ENCODE measurements at regions not wholly inside any gene's neighbourhood (a gene's known extent, or its start where the extent isn't known, plus 50 kb on each side); places are given as distances from the start of the nearest gene placed in this dataset.

DNA sequence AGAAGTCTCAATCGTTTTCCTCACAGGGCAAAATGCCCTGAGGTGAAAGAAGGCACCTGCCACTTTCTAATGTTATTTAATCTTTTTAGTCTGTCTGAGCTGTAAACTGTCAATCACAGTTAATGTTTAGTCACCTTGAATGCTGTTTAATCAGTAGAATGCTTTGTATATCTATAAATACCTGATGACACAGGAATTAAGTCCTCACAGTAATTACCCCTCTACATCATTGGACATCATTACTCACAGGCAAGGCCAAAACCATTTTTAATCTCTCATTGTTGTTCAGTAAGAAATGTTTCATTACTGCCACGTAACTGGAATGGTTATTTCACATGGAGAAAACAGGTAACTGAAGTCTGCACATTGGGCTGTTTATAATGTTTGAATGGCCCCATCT is 178.8 kb downstream of the EXOC5 start:
- no peak overlapping the region for H3K4me2 ChIP-seq (ENCODE audit: control insufficient read depth, extremely low read depth, insufficient read depth, low read depth, low read length)
- H2AFZ ChIP-seq (ENCODE audit: control insufficient read depth, low read length) = no peak overlapping the region
- no peak overlapping the region for H3K9ac ChIP-seq (ENCODE audit: control insufficient read depth, extremely low read depth, insufficient read depth, low read length)
- no peaks in the 10 kb centered on the region for H3K9me1 ChIP-seq (ENCODE audit: control insufficient read depth, extremely low read depth, insufficient read depth, low read length)
- no peaks in the 10 kb centered on the region for H3K79me2 ChIP-seq (ENCODE audit: control insufficient read depth, insufficient read depth, low read length)
- DNase-seq (ENCODE audit: low read depth, low spot score) (no peak), FAIRE-seq (no peak)
- no peaks in the 10 kb centered on the region for H4K20me1 ChIP-seq (ENCODE audit: control insufficient read depth, extremely low read depth, insufficient read depth, low read length)
- TF ChIP-seq EZH2 (IDR thresholded peaks at IDR 0.05; ENCODE audit: low read length) = no peak
- TF ChIP-seq, protein P1, sequence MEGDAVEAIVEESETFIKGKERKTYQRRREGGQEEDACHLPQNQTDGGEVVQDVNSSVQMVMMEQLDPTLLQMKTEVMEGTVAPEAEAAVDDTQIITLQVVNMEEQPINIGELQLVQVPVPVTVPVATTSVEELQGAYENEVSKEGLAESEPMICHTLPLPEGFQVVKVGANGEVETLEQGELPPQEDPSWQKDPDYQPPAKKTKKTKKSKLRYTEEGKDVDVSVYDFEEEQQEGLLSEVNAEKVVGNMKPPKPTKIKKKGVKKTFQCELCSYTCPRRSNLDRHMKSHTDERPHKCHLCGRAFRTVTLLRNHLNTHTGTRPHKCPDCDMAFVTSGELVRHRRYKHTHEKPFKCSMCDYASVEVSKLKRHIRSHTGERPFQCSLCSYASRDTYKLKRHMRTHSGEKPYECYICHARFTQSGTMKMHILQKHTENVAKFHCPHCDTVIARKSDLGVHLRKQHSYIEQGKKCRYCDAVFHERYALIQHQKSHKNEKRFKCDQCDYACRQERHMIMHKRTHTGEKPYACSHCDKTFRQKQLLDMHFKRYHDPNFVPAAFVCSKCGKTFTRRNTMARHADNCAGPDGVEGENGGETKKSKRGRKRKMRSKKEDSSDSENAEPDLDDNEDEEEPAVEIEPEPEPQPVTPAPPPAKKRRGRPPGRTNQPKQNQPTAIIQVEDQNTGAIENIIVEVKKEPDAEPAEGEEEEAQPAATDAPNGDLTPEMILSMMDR (optimal IDR thresholded peaks at IDR 0.05 in 1 of 3, IDR thresholded peaks at IDR 0.05 in 1 of 3, conservative IDR thresholded peaks at IDR 0.05 in 1 of 3; ENCODE audit: extremely low read depth in 1 of 3, insufficient read depth in 2 of 3, low read length in 3 of 3) = no peak
- no peaks in the 10 kb centered on the region for H3K9me3 ChIP-seq (ENCODE audit: control insufficient read depth, low read depth, low read length)
- no peaks in the 10 kb centered on the region for H3K36me3 ChIP-seq (ENCODE audit: control insufficient read depth in 2 of 2, extremely low read depth in 1 of 2, insufficient read depth in 2 of 2, low read length in 2 of 2)
- H3K4me1 ChIP-seq (ENCODE audit: control insufficient read depth, extremely low read depth, insufficient read depth, low read length) = no peaks in the 10 kb centered on the region
- dilution Hi-C loops (cut with MboI; ENCODE audit: extremely low pct_ligation_motif_present, low sequenced_read_pairs) = no loop called here
- H3K27ac ChIP-seq (ENCODE audit: control insufficient read depth, insufficient read depth, low read length) = no peak overlapping the region
- no peak overlapping the region for H3K4me3 ChIP-seq (ENCODE audit: control insufficient read depth in 2 of 3, extremely low read depth in 1 of 3, insufficient read depth in 2 of 3, low read depth in 1 of 3, low read length in 3 of 3)
- H3K27me3 ChIP-seq (ENCODE audit: control insufficient read depth, extremely low read depth, insufficient read depth, low read length) = no peaks in the 10 kb centered on the region

DNA sequence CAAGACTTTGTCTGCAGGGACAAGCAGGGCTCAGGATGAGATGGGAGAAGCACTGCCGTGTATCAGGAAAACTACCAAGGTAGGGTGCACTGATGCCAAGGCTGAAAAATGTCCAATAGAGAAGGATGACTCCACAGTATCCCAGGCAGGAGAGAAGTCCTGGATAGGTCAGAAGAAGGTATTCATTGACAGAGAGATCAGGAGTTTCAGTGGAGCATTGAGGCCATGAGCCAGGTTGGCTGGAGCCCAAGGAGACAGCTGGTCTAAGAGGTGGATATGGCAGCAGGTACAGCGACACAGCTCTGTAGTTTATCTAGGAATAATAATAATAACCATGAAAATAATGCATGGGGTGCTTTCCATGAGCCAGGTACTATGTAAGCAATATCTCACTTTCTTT is 180.9 kb downstream of the EXOC5 start:
- dilution Hi-C loops (cut with MboI; ENCODE audit: extremely low pct_ligation_motif_present, low sequenced_read_pairs) = no loop called here
- no peaks in the 10 kb centered on the region for H3K79me2 ChIP-seq (ENCODE audit: control insufficient read depth, insufficient read depth, low read length)
- H3K4me2 ChIP-seq (ENCODE audit: control insufficient read depth, extremely low read depth, insufficient read depth, low read depth, low read length) = no peak overlapping the region
- H3K9me1 ChIP-seq (ENCODE audit: control insufficient read depth, extremely low read depth, insufficient read depth, low read length) = no peaks in the 10 kb centered on the region
- FAIRE-seq = no peak
- no peak overlapping the region for H3K4me3 ChIP-seq (ENCODE audit: control insufficient read depth in 2 of 3, extremely low read depth in 1 of 3, insufficient read depth in 2 of 3, low read depth in 1 of 3, low read length in 3 of 3)
- no peaks in the 10 kb centered on the region for H4K20me1 ChIP-seq (ENCODE audit: control insufficient read depth, extremely low read depth, insufficient read depth, low read length)
- no peak overlapping the region for H2AFZ ChIP-seq (ENCODE audit: control insufficient read depth, low read length)
- no peak overlapping the region for H3K27ac ChIP-seq (ENCODE audit: control insufficient read depth, insufficient read depth, low read length)
- H3K9ac ChIP-seq (ENCODE audit: control insufficient read depth, extremely low read depth, insufficient read depth, low read length) = no peak overlapping the region
- H3K27me3 ChIP-seq (ENCODE audit: control insufficient read depth, extremely low read depth, insufficient read depth, low read length) = no peaks in the 10 kb centered on the region
- H3K4me1 ChIP-seq (ENCODE audit: control insufficient read depth, extremely low read depth, insufficient read depth, low read length) = no peaks in the 10 kb centered on the region
- no peak for DNase-seq (ENCODE audit: low read depth, low spot score)
- TF ChIP-seq, protein P1 (optimal IDR thresholded peaks at IDR 0.05 in 1 of 3, IDR thresholded peaks at IDR 0.05 in 1 of 3, conservative IDR thresholded peaks at IDR 0.05 in 1 of 3; ENCODE audit: extremely low read depth in 1 of 3, insufficient read depth in 2 of 3, low read length in 3 of 3) = no peak
- no peak for TF ChIP-seq EZH2 (IDR thresholded peaks at IDR 0.05; ENCODE audit: low read length)
- H3K9me3 ChIP-seq (ENCODE audit: control insufficient read depth, low read depth, low read length) = no peaks in the 10 kb centered on the region
- no peaks in the 10 kb centered on the region for H3K36me3 ChIP-seq (ENCODE audit: control insufficient read depth in 2 of 2, extremely low read depth in 1 of 2, insufficient read depth in 2 of 2, low read length in 2 of 2)

Data from keratinocyte (primary cell).